Left ventricle myocardium inferior (tissue), 1 donor: ENCODE measurements at regions not wholly inside any gene's neighbourhood (a gene's known extent, or its start where the extent isn't known, plus 50 kb on each side); places are given as distances from the start of the nearest gene placed in this dataset.

Experiments
- DNase-seq: peaks from one replicate; pipeline ENCODE4 v3.0.0-alpha.2; 2020
- H3K27ac ChIP-seq: fragments of 200-600 bp; replicated peaks from 2 replicates; pipeline ENCODE4 v1.8.0; 2021
- H3K27me3 ChIP-seq: fragments of 200-600 bp; 2 replicates; pipeline ENCODE4 v1.8.0; 2021; ENCODE audit warnings: low read depth
- H3K36me3 ChIP-seq: fragments of 200-600 bp; 2 replicates; pipeline ENCODE4 v1.8.0; 2021
- H3K4me1 ChIP-seq: fragments of 200-600 bp; 2 replicates; pipeline ENCODE4 v1.8.0; 2021
- H3K4me3 ChIP-seq: fragments of 200-600 bp; 2 replicates; pipeline ENCODE4 v1.8.0; 2021; ENCODE audit warnings: mild to moderate bottlenecking, moderate library complexity
- H3K9me3 ChIP-seq: fragments of 200-600 bp; replicated peaks from 2 replicates; pipeline ENCODE4 v1.8.0; 2021
- CTCF ChIP-seq: fragments of 200-600 bp; IDR thresholded peaks from 2 replicates; pipeline ENCODE4 v1.8.0; 2021; ENCODE audit warnings: antibody characterized with exemption, mild to moderate bottlenecking, borderline replicate concordance
- intact Hi-C: fragments of 100-400 bp; cut with micrococcal nuclease; formaldehyde crosslinking; loops from one replicate; pipeline ENCODE4 v1.11.0; 2022
- donor health status: DM: no; HTN: yes; CAD: no; lungs with severe emphysema.

- Histone ChIP-seq H3K9me3 (no peaks in the 10 kb centered on the region), H3K4me1 (peaks cover 11% of the 10 kb centered on the region), H3K4me3 (no peak overlapping the region), H3K27ac (no peak overlapping the region), H3K36me3 (no peaks in the 10 kb centered on the region), H3K27me3 (peaks cover 61% of the 10 kb centered on the region)
- DNase-seq, result no peak
- no peak for TF ChIP-seq CTCF
- intact Hi-C loops, result no loop called here
These were observed 108.2 kb upstream of the SPATA31D4 start for GRCh38 chr9:81819859-81820546.

GRCh38 chr9:81822301-81822865 is 105.8 kb upstream of the SPATA31D4 start:
- TF ChIP-seq CTCF, result no peak
- peaks cover 65% of the 10 kb centered on the region for H3K27me3 ChIP-seq
- H3K9me3 ChIP-seq, result no peaks in the 10 kb centered on the region
- no peak overlapping the region for H3K27ac ChIP-seq
- H3K4me1 ChIP-seq, result peaks cover 22% of the 10 kb centered on the region
- intact Hi-C loops, result no loop called here
- H3K36me3 ChIP-seq, result no peaks in the 10 kb centered on the region
- no peak for DNase-seq
- H3K4me3 ChIP-seq, result no peak overlapping the region

- Histone ChIP-seq H3K4me1 (peaks cover 23% of the 10 kb centered on the region), H3K27me3 (peaks cover 67% of the 10 kb centered on the region), H3K36me3 (no peaks in the 10 kb centered on the region), H3K4me3 (no peak overlapping the region), H3K9me3 (no peaks in the 10 kb centered on the region), H3K27ac (no peak overlapping the region)
- no peak for DNase-seq
- no peak for TF ChIP-seq CTCF
- intact Hi-C loops, result no loop called here
These were observed 105.3 kb upstream of the SPATA31D4 start for GRCh38 chr9:81822967-81823366.

GRCh38 chr9:81823672-81824554 is 104.3 kb upstream of the SPATA31D4 start:
- DNase-seq, result no peak
- peaks cover 67% of the 10 kb centered on the region for H3K27me3 ChIP-seq
- H3K9me3 ChIP-seq, result no peaks in the 10 kb centered on the region
- no peak for TF ChIP-seq CTCF
- no peak overlapping the region for H3K27ac ChIP-seq
- intact Hi-C loops, result no loop called here
- H3K4me3 ChIP-seq, result no peak overlapping the region
- H3K36me3 ChIP-seq, result no peaks in the 10 kb centered on the region
- peaks cover 23% of the 10 kb centered on the region for H3K4me1 ChIP-seq

- H3K9me3 ChIP-seq, result no peaks in the 10 kb centered on the region
- H3K36me3 ChIP-seq, result no peaks in the 10 kb centered on the region
- H3K4me1 ChIP-seq, result peaks cover 18% of the 10 kb centered on the region
- peaks cover 70% of the 10 kb centered on the region for H3K27me3 ChIP-seq
- no peak for TF ChIP-seq CTCF
- H3K4me3 ChIP-seq, result no peak overlapping the region
- H3K27ac ChIP-seq, result no peak overlapping the region
- no peak for DNase-seq
- intact Hi-C loops, result no loop called here
These were observed 103.2 kb upstream of the SPATA31D4 start for GRCh38 chr9:81824802-81825730.
